22Rv1 (cell line): ENCODE measurements at regions not wholly inside any gene's neighbourhood (a gene's known extent, or its start where the extent isn't known, plus 50 kb on each side); places are given as distances from the start of the nearest gene placed in this dataset.

Experiments used
- ZFX ChIP-seq: fragments of 450-650 bp; IDR thresholded peaks from 2 replicates; pipeline ENCODE4 v1.6.1; 2017; ENCODE audit warnings: antibody characterized with exemption, borderline replicate concordance
- TF ChIP-seq, protein P1 (sequence below): fragments of 450-650 bp; IDR thresholded peaks from 2 replicates; pipeline ENCODE4 v1.5.1; 2017; ENCODE audit warnings: mild to moderate bottlenecking

GRCh38 chr10:4162571-4163286, 377.7 kb upstream of the KLF6 start:
- TF ChIP-seq, protein P1, sequence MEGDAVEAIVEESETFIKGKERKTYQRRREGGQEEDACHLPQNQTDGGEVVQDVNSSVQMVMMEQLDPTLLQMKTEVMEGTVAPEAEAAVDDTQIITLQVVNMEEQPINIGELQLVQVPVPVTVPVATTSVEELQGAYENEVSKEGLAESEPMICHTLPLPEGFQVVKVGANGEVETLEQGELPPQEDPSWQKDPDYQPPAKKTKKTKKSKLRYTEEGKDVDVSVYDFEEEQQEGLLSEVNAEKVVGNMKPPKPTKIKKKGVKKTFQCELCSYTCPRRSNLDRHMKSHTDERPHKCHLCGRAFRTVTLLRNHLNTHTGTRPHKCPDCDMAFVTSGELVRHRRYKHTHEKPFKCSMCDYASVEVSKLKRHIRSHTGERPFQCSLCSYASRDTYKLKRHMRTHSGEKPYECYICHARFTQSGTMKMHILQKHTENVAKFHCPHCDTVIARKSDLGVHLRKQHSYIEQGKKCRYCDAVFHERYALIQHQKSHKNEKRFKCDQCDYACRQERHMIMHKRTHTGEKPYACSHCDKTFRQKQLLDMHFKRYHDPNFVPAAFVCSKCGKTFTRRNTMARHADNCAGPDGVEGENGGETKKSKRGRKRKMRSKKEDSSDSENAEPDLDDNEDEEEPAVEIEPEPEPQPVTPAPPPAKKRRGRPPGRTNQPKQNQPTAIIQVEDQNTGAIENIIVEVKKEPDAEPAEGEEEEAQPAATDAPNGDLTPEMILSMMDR, result no peak
- TF ChIP-seq ZFX, result no peak
